SK-N-SH treated with all-trans-retinoic acid at 6 μM for 48 hours (cell line): ENCODE measurements at regions not wholly inside any gene's neighbourhood (a gene's known extent, or its start where the extent isn't known, plus 50 kb on each side); places are given as distances from the start of the nearest gene placed in this dataset.

Experiments used
- ATAC-seq: fragments of 200-7000 bp; cut with Tn5 transposase; 3 replicates; pipeline ENCODE4 v1.9.1; 2020; ENCODE audit warnings: mild to moderate bottlenecking, moderate library complexity
- ARNTL ChIP-seq: fragments of 450-650 bp; formaldehyde crosslinking; IDR thresholded peaks from 2 replicates; pipeline ENCODE4 v1.5.0; 2020; ENCODE audit warnings: low read depth, mild to moderate bottlenecking, moderate library complexity, borderline replicate concordance
- BACH2 ChIP-seq: fragments of 250-450 bp; sonication (Bioruptor Pico); IDR thresholded peaks from 2 replicates; pipeline ENCODE4 v1.9.0; 2021; ENCODE audit warnings: mild to moderate bottlenecking, borderline replicate concordance
- CSDC2 ChIP-seq: fragments of 250-450 bp; sonication (Bioruptor Pico); IDR thresholded peaks from 2 replicates; pipeline ENCODE4 v1.5.0; 2020; ENCODE audit warnings: mild to moderate bottlenecking, moderate library complexity
- ESRRG ChIP-seq: fragments of 250-450 bp; sonication (Bioruptor Pico); IDR thresholded peaks from 2 replicates; pipeline ENCODE4 v1.6.1; 2021; ENCODE audit warnings: mild to moderate bottlenecking
- GLIS3 ChIP-seq: fragments of 250-450 bp; sonication (Bioruptor Pico); IDR thresholded peaks from 2 replicates; pipeline ENCODE4 v1.5.0; 2020; ENCODE audit warnings: mild to moderate bottlenecking, moderate library complexity
- ISL1 ChIP-seq: fragments of 250-450 bp; sonication (Bioruptor Pico); IDR thresholded peaks from 2 replicates; pipeline ENCODE4 v2.1.2; 2022; ENCODE audit warnings: mild to moderate bottlenecking, moderate library complexity
- OSR1 ChIP-seq: fragments of 250-450 bp; sonication (Bioruptor Pico); IDR thresholded peaks from 2 replicates; pipeline ENCODE4 v1.8.0; 2022; ENCODE audit warnings: moderate library complexity, mild to moderate bottlenecking, inconsistent platforms
- PPARA ChIP-seq: fragments of 250-450 bp; sonication (Bioruptor Pico); IDR thresholded peaks from 2 replicates; pipeline ENCODE4 v1.5.0; 2020; ENCODE audit warnings: mild to moderate bottlenecking, borderline replicate concordance
- RARB ChIP-seq: fragments of 250-450 bp; sonication (Bioruptor Pico); IDR thresholded peaks from 2 replicates; pipeline ENCODE4 v1.8.0; 2021; ENCODE audit warnings: mild to moderate bottlenecking, moderate library complexity
- SNAI2 ChIP-seq: fragments of 250-450 bp; sonication (Bioruptor Pico); IDR thresholded peaks from 2 replicates; pipeline ENCODE4 v1.5.0; 2020; ENCODE audit warnings: mild to moderate bottlenecking, moderate library complexity
- TCF4 ChIP-seq: fragments of 250-450 bp; sonication (Bioruptor Pico); IDR thresholded peaks from 2 replicates; pipeline ENCODE4 v1.8.0; 2021; ENCODE audit warnings: mild to moderate bottlenecking, moderate library complexity, borderline replicate concordance
- TOX ChIP-seq: fragments of 250-450 bp; sonication (Bioruptor Pico); IDR thresholded peaks from 2 replicates; pipeline ENCODE4 v1.8.0; 2021; ENCODE audit warnings: mild to moderate bottlenecking, moderate library complexity, borderline replicate concordance
- ZC3H10 ChIP-seq: fragments of 250-450 bp; sonication (Bioruptor Pico); IDR thresholded peaks from 2 replicates; pipeline ENCODE4 v1.5.1; 2021; ENCODE audit warnings: mild to moderate bottlenecking, moderate library complexity
- ZFP3 ChIP-seq: fragments of 250-450 bp; sonication (Bioruptor Pico); IDR thresholded peaks from 2 replicates; pipeline ENCODE4 v1.5.0; 2020; ENCODE audit warnings: mild to moderate bottlenecking, moderate library complexity
- ZFP30 ChIP-seq: fragments of 450-650 bp; formaldehyde crosslinking; IDR thresholded peaks from 2 replicates; pipeline ENCODE4 v1.5.0; 2022; ENCODE audit warnings: mild to moderate bottlenecking, moderate library complexity
- ZNF565 ChIP-seq: fragments of 450-650 bp; formaldehyde crosslinking; conservative IDR thresholded peaks from 2 replicates; pipeline ENCODE4 v1.5.0; 2020; ENCODE audit warnings: low read depth, mild to moderate bottlenecking, moderate library complexity
- ZNF70 ChIP-seq: fragments of 450-650 bp; formaldehyde crosslinking; IDR thresholded peaks from 2 replicates; pipeline ENCODE4 v1.5.0; 2020; ENCODE audit warnings: mild to moderate bottlenecking, moderate library complexity
- ZNF8 ChIP-seq: fragments of 450-650 bp; formaldehyde crosslinking; IDR thresholded peaks from 2 replicates; pipeline ENCODE4 v1.5.0; 2020; ENCODE audit warnings: mild to moderate bottlenecking, moderate library complexity
- TF ChIP-seq, protein P1 (sequence below): fragments of 250-450 bp; sonication (Bioruptor Pico); IDR thresholded peaks from 2 replicates; pipeline ENCODE4 v1.5.0; 2020; ENCODE audit warnings: mild to moderate bottlenecking, moderate library complexity
- TF ChIP-seq, protein P2 (sequence below): fragments of 250-450 bp; sonication (Bioruptor Pico); IDR thresholded peaks from 2 replicates; pipeline ENCODE4 v1.5.1; 2021; ENCODE audit warnings: mild to moderate bottlenecking, moderate library complexity
- TF ChIP-seq, protein P3 (sequence below): fragments of 250-450 bp; sonication (Bioruptor Pico); IDR thresholded peaks from 2 replicates; pipeline ENCODE4 v1.5.1; 2020; ENCODE audit warnings: low read depth, mild to moderate bottlenecking, moderate library complexity
- TF ChIP-seq, protein P4 (sequence below): fragments of 250-450 bp; sonication (Bioruptor Pico); IDR thresholded peaks from 2 replicates; pipeline ENCODE4 v1.8.0; 2021; ENCODE audit warnings: low read depth, mild to moderate bottlenecking, moderate library complexity, borderline replicate concordance
- TF ChIP-seq, protein P5 (sequence below): fragments of 250-450 bp; sonication (Bioruptor Pico); IDR thresholded peaks from 2 replicates; pipeline ENCODE4 v1.8.0; 2020; ENCODE audit warnings: mild to moderate bottlenecking, moderate library complexity, borderline replicate concordance

DNA sequence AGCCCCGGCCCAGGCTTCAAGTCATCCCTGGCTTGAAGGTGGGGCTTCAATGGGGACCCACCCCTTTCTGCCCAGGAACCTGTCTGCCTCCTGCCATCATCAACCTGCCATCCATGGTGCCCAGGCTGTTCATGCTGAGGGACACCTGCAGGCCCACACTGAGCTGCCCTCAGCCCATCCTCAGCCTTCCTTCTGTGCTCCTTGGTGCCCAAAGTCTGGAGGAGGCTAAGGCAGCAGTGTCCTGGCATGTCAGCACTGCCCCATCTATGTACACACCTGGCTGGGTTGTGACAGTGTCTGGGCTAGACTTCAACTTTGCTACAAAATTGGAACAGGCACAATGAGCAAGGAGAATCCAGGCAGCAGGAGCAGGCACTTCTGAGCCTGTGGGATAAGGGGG, 745.3 kb upstream of the EPHA6 start:
- TF ChIP-seq ARNTL (CRISPR knock-in tag) = no peak
- no peak for TF ChIP-seq ESRRG (CRISPR knock-in tag)
- TF ChIP-seq, protein P1, sequence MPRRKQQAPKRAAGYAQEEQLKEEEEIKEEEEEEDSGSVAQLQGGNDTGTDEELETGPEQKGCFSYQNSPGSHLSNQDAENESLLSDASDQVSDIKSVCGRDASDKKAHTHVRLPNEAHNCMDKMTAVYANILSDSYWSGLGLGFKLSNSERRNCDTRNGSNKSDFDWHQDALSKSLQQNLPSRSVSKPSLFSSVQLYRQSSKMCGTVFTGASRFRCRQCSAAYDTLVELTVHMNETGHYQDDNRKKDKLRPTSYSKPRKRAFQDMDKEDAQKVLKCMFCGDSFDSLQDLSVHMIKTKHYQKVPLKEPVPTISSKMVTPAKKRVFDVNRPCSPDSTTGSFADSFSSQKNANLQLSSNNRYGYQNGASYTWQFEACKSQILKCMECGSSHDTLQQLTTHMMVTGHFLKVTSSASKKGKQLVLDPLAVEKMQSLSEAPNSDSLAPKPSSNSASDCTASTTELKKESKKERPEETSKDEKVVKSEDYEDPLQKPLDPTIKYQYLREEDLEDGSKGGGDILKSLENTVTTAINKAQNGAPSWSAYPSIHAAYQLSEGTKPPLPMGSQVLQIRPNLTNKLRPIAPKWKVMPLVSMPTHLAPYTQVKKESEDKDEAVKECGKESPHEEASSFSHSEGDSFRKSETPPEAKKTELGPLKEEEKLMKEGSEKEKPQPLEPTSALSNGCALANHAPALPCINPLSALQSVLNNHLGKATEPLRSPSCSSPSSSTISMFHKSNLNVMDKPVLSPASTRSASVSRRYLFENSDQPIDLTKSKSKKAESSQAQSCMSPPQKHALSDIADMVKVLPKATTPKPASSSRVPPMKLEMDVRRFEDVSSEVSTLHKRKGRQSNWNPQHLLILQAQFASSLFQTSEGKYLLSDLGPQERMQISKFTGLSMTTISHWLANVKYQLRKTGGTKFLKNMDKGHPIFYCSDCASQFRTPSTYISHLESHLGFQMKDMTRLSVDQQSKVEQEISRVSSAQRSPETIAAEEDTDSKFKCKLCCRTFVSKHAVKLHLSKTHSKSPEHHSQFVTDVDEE (CRISPR knock-in tag) = no peak
- TF ChIP-seq ISL1 (CRISPR knock-in tag) = no peak
- no peak for TF ChIP-seq RARB (CRISPR knock-in tag)
- TF ChIP-seq SNAI2 (CRISPR knock-in tag) = no peak
- TF ChIP-seq, protein P2, sequence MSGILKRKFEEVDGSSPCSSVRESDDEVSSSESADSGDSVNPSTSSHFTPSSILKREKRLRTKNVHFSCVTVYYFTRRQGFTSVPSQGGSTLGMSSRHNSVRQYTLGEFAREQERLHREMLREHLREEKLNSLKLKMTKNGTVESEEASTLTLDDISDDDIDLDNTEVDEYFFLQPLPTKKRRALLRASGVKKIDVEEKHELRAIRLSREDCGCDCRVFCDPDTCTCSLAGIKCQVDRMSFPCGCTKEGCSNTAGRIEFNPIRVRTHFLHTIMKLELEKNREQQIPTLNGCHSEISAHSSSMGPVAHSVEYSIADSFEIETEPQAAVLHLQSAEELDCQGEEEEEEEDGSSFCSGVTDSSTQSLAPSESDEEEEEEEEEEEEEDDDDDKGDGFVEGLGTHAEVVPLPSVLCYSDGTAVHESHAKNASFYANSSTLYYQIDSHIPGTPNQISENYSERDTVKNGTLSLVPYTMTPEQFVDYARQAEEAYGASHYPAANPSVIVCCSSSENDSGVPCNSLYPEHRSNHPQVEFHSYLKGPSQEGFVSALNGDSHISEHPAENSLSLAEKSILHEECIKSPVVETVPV (CRISPR knock-in tag) = no peak
- TF ChIP-seq ZNF565 (CRISPR knock-in tag) = no peak
- TF ChIP-seq ZFP3 (CRISPR knock-in tag) = no peak
- TF ChIP-seq ZNF8 (CRISPR knock-in tag) = no peak
- no peak for TF ChIP-seq OSR1
- no peak for TF ChIP-seq TCF4
- TF ChIP-seq, protein P3, sequence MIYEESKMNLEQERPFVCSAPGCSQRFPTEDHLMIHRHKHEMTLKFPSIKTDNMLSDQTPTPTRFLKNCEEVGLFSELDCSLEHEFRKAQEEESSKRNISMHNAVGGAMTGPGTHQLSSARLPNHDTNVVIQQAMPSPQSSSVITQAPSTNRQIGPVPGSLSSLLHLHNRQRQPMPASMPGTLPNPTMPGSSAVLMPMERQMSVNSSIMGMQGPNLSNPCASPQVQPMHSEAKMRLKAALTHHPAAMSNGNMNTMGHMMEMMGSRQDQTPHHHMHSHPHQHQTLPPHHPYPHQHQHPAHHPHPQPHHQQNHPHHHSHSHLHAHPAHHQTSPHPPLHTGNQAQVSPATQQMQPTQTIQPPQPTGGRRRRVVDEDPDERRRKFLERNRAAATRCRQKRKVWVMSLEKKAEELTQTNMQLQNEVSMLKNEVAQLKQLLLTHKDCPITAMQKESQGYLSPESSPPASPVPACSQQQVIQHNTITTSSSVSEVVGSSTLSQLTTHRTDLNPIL (CRISPR knock-in tag) = no peak
- no peak for ATAC-seq

DNA sequence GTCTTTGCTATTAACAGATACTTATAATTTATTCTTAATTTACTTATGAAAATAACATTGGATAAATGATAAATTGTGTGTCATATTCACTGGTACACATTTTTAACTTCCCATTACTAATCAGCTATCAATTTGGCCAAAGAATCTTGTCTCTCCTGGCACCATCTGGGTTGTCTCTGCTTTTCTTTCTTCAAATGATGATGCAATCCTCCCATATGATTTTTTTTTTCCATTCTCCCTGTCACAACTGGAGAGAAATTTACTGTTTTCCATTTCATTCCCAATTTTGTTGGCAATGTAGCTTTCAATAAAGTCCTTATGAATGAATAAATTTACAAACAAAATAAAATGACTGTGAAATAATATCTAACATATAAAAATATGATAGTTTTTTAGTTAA, 743.7 kb upstream of the EPHA6 start:
- TF ChIP-seq ZNF8 (CRISPR knock-in tag) (no peak), ISL1 (CRISPR knock-in tag) (no peak), GLIS3 (CRISPR knock-in tag) (no peak), ESRRG (CRISPR knock-in tag) (no peak), PPARA (CRISPR knock-in tag) (no peak), RARB (CRISPR knock-in tag) (no peak), ZNF70 (CRISPR knock-in tag) (no peak), ZC3H10 (CRISPR knock-in tag) (no peak), CSDC2 (CRISPR knock-in tag) (no peak), ZFP30 (CRISPR knock-in tag) (no peak)
- TF ChIP-seq, protein P1 (CRISPR knock-in tag) = no peak

DNA sequence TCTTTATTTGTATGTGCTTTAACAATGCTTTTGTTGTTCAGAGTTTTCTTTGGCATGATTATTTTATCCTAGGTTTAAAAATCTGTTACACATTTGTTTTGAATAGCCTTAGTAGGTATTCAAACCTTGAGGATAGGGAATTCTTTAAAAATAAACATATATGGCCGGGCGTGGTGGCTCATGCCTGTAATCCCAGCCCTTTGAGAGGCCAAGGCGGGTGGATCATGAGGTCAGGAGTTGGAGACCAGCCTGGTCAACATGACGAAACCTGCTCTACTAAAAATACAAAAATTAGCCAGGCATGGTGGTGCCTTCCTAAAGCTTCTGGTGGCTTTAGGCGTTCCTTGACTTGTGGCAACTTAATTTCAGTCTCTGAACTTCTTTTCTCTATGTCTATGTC, 743.3 kb upstream of the EPHA6 start:
- no peak for TF ChIP-seq ISL1 (CRISPR knock-in tag)
- no peak for TF ChIP-seq ZNF565 (CRISPR knock-in tag)
- no peak for TF ChIP-seq ZNF8 (CRISPR knock-in tag)
- TF ChIP-seq BACH2 (CRISPR knock-in tag) = no peak
- TF ChIP-seq RARB (CRISPR knock-in tag) = no peak
- TF ChIP-seq, protein P3 (CRISPR knock-in tag) = no peak
- TF ChIP-seq, protein P4, sequence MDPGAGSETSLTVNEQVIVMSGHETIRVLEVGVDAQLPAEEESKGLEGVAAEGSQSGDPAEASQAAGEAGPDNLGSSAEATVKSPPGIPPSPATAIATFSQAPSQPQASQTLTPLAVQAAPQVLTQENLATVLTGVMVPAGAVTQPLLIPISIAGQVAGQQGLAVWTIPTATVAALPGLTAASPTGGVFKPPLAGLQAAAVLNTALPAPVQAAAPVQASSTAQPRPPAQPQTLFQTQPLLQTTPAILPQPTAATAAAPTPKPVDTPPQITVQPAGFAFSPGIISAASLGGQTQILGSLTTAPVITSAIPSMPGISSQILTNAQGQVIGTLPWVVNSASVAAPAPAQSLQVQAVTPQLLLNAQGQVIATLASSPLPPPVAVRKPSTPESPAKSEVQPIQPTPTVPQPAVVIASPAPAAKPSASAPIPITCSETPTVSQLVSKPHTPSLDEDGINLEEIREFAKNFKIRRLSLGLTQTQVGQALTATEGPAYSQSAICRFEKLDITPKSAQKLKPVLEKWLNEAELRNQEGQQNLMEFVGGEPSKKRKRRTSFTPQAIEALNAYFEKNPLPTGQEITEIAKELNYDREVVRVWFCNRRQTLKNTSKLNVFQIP (CRISPR knock-in tag) = no peak
- TF ChIP-seq TOX = no peak
- TF ChIP-seq OSR1 = no peak
- TF ChIP-seq, protein P5, sequence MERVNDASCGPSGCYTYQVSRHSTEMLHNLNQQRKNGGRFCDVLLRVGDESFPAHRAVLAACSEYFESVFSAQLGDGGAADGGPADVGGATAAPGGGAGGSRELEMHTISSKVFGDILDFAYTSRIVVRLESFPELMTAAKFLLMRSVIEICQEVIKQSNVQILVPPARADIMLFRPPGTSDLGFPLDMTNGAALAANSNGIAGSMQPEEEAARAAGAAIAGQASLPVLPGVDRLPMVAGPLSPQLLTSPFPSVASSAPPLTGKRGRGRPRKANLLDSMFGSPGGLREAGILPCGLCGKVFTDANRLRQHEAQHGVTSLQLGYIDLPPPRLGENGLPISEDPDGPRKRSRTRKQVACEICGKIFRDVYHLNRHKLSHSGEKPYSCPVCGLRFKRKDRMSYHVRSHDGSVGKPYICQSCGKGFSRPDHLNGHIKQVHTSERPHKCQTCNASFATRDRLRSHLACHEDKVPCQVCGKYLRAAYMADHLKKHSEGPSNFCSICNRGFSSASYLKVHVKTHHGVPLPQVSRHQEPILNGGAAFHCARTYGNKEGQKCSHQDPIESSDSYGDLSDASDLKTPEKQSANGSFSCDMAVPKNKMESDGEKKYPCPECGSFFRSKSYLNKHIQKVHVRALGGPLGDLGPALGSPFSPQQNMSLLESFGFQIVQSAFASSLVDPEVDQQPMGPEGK (CRISPR knock-in tag) = no peak
- TF ChIP-seq SNAI2 (CRISPR knock-in tag) = no peak
- no peak for TF ChIP-seq TCF4
- no peak for ATAC-seq

More for the DNA sequence above, 743.7 kb upstream of the EPHA6 start:
- ATAC-seq = no peak
